GM10266 (cell line): ENCODE measurements at regions not wholly inside any gene's neighbourhood (a gene's known extent, or its start where the extent isn't known, plus 50 kb on each side); places are given as distances from the start of the nearest gene placed in this dataset.

Experiments
- DNase-seq: peaks from one replicate; pipeline ENCODE4 v3.0.0; 2012; ENCODE audit errors: extremely low spot score
- CTCF ChIP-seq: IDR thresholded peaks from 2 replicates; pipeline ENCODE4 v1.5.1; 2012; ENCODE audit warnings: mild to moderate bottlenecking, low read depth; ENCODE audit not compliant: control insufficient read depth, insufficient read depth; ENCODE audit errors: missing control alignments

GRCh38 chr22:27453725-27454124, 347.8 kb downstream of the MN1 start:
- DNase-seq, result no peak
- no peak for TF ChIP-seq CTCF

- no peak for DNase-seq
- no peak for TF ChIP-seq CTCF
Measured at GRCh38 chr22:27454807-27455450, 346.6 kb downstream of the MN1 start.

GRCh38 chr22:27455526-27455925, 346.0 kb downstream of the MN1 start:
- TF ChIP-seq CTCF, result no peak
- DNase-seq, result no peak

- TF ChIP-seq CTCF, result no peak
- DNase-seq, result no peak
Measured at GRCh38 chr22:27456696-27457503, 344.7 kb downstream of the MN1 start.

- TF ChIP-seq CTCF, result no peak
- DNase-seq, result no peak
Measured at GRCh38 chr22:27459999-27460398, 341.6 kb downstream of the MN1 start.

GRCh38 chr22:27460591-27461347, 340.8 kb downstream of the MN1 start:
- DNase-seq, result no peak
- no peak for TF ChIP-seq CTCF
